ENCODE measurements at regions not wholly inside any gene's neighbourhood (a gene's known extent, or its start where the extent isn't known, plus 50 kb on each side); places are given as distances from the start of the nearest gene placed in this dataset.

DNA sequence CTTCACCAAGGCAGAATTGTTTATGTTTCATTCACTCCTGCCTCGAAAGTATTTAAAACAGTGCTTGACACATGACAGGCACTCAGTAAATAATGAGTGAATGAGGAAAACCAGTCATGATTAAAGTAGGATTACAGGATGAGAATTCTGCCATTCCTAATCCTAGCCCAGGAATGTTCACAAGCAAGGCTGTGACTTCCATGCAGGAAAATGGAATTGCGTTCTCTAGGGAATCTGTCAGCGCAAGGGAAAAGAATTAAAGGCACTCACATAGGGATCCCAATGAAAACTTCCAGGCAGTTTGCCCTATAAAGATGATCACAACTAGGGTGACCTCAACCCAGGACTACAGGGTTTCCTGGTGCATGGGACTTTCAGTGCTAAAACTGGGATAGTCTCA, 143.4 kb downstream of the CYSLTR2 start:
- no peaks in the 10 kb centered on the region for H3K4me1 ChIP-seq (ENCODE audit: insufficient read depth)
- DNase-seq (ENCODE audit: low spot score) = no peak
- Mint-ChIP-seq H3K27me3 (ENCODE audit: insufficient read depth, low read depth, poor library complexity) (peaks cover 3% of the 10 kb centered on the region), H3K4me1 (no peaks in the 10 kb centered on the region), H3K36me3 (ENCODE audit: low read depth) (no peaks in the 10 kb centered on the region), H3K9me3 (no peaks in the 10 kb centered on the region; the same call in 2 of the 3 replicates), H3K27ac (no peak overlapping the region), H3K4me3 (no peak overlapping the region)
- no peaks in the 10 kb centered on the region for H3K27me3 ChIP-seq (ENCODE audit: insufficient read depth)
- H3K4me3 ChIP-seq = no peak overlapping the region
- H3K79me2 ChIP-seq (replicated peaks; ENCODE audit: insufficient read depth) = no peaks in the 10 kb centered on the region
- TF ChIP-seq REST (IDR thresholded peaks at IDR 0.05; ENCODE audit: unreplicated experiment) (no peak), ZNF114 (CRISPR knock-in tag; IDR thresholded peaks at IDR 0.05) (no peak), EZH2phosphoT487 (IDR thresholded peaks at IDR 0.05; ENCODE audit: unreplicated experiment) (no peak), CREB1 (CRISPR knock-in tag; IDR thresholded peaks at IDR 0.05; ENCODE audit: low read depth) (no peak), EZH2 (IDR thresholded peaks at IDR 0.05; ENCODE audit: low read depth, unreplicated experiment) (no peak), POLR2AphosphoS5 (IDR thresholded peaks at IDR 0.05; ENCODE audit: low read depth) (no peak), JUNB (IDR thresholded peaks at IDR 0.05; ENCODE audit: unreplicated experiment) (no peak), ZNF462 (CRISPR knock-in tag; IDR thresholded peaks at IDR 0.05) (no peak), ZNF331 (CRISPR knock-in tag; IDR thresholded peaks at IDR 0.05; ENCODE audit: low read depth) (no peak), STAT1 (IDR thresholded peaks at IDR 0.05; ENCODE audit: unreplicated experiment) (no peak), NANOG (IDR thresholded peaks at IDR 0.05; ENCODE audit: borderline replicate concordance) (no peak)
- TF ChIP-seq, protein P1, sequence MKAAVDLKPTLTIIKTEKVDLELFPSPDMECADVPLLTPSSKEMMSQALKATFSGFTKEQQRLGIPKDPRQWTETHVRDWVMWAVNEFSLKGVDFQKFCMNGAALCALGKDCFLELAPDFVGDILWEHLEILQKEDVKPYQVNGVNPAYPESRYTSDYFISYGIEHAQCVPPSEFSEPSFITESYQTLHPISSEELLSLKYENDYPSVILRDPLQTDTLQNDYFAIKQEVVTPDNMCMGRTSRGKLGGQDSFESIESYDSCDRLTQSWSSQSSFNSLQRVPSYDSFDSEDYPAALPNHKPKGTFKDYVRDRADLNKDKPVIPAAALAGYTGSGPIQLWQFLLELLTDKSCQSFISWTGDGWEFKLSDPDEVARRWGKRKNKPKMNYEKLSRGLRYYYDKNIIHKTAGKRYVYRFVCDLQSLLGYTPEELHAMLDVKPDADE (IDR thresholded peaks at IDR 0.05) = no peak
- TF ChIP-seq, protein P2, sequence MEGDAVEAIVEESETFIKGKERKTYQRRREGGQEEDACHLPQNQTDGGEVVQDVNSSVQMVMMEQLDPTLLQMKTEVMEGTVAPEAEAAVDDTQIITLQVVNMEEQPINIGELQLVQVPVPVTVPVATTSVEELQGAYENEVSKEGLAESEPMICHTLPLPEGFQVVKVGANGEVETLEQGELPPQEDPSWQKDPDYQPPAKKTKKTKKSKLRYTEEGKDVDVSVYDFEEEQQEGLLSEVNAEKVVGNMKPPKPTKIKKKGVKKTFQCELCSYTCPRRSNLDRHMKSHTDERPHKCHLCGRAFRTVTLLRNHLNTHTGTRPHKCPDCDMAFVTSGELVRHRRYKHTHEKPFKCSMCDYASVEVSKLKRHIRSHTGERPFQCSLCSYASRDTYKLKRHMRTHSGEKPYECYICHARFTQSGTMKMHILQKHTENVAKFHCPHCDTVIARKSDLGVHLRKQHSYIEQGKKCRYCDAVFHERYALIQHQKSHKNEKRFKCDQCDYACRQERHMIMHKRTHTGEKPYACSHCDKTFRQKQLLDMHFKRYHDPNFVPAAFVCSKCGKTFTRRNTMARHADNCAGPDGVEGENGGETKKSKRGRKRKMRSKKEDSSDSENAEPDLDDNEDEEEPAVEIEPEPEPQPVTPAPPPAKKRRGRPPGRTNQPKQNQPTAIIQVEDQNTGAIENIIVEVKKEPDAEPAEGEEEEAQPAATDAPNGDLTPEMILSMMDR (conservative IDR thresholded peaks at IDR 0.05; ENCODE audit: low read depth in 2 of 2) = no peak
- no peaks in the 10 kb centered on the region for H4K20me1 ChIP-seq (replicated peaks; ENCODE audit: insufficient read depth)
- no peak overlapping the region for H3K4me2 ChIP-seq
- no peak for ATAC-seq
- H3K36me3 ChIP-seq (ENCODE audit: insufficient read depth) = no peaks in the 10 kb centered on the region
- H2AFZ ChIP-seq = no peak overlapping the region
- no peak overlapping the region for H3K27ac ChIP-seq (ENCODE audit: low read depth)
- H3K9me2 ChIP-seq (ENCODE audit: insufficient read depth) = peaks cover 8% of the 10 kb centered on the region; the same call in 1 of the 2 replicates
- H3F3A ChIP-seq (replicated peaks; ENCODE audit: low read depth) = no peaks in the 10 kb centered on the region
